A549 (cell line): ENCODE measurements at regions not wholly inside any gene's neighbourhood (a gene's known extent, or its start where the extent isn't known, plus 50 kb on each side); places are given as distances from the start of the nearest gene placed in this dataset.

Experiments used
- ATAC-seq, 2 experiments: fragments of 200-7000 bp in 1 of 2; fragments of >200 bp in 1 of 2; cut with Nextera tagmentation in 1 of 2; cut with Tn5 transposase in 1 of 2; 3 replicates each; pipeline versions ENCODE4 v1.8.0 to v1.9.1; 2018 to 2020; ENCODE audit warnings: mild to moderate bottlenecking in 1 of 2, moderate library complexity in 1 of 2
- CTCF ChIA-PET: fragments of 300-600 bp; sonication (Branson Sonifier 250); formaldehyde crosslinking; extraction: SDS; loops from one replicate; lab custom pipeline; 2021; ENCODE audit warnings: antibody characterized with exemption, inconsistent platforms; lab: Yijun Ruan, JAX
- POLR2A ChIA-PET: fragments of 350-600 bp; formaldehyde crosslinking; extraction: SDS; loops from one replicate; lab custom pipeline; 2021; ENCODE audit warnings: antibody characterized with exemption, inconsistent platforms; lab: Yijun Ruan, JAX
- DNase-seq, 2 experiments: peaks; one replicate each; pipeline versions ENCODE4 v3.0.0 to v3.0.0-alpha.2; 2011 to 2016; ENCODE audit warnings: low read depth in 1 of 2, low spot score in 1 of 2
- FAIRE-seq: peaks from 2 replicates; lab custom pipeline; 2011; peaks lifted over from hg19 to GRCh38; lab: Jason Lieb, UNC
- H3K27ac ChIP-seq, 2 experiments: fragments of >200 bp; sonication (Bioruptor Twin); formaldehyde crosslinking; 3 replicates each; pipeline ENCODE4 v1.5.1; 2016 to 2017
- H3K4me1 ChIP-seq: fragments of >200 bp; sonication (Bioruptor Twin); formaldehyde crosslinking; 3 replicates; pipeline ENCODE4 v1.6.1; 2016
- H3K4me2 ChIP-seq: fragments of >200 bp; sonication (Bioruptor Twin); formaldehyde crosslinking; 3 replicates; pipeline ENCODE4 v1.6.1; 2016
- H3K4me3 ChIP-seq: fragments of >200 bp; sonication (Bioruptor Twin); formaldehyde crosslinking; 3 replicates; pipeline ENCODE4 v1.5.1; 2016
- H3K9me3 ChIP-seq: fragments of >200 bp; sonication (Bioruptor Twin); formaldehyde crosslinking; 3 replicates; pipeline ENCODE4 v1.6.1; 2016
- BHLHE40 ChIP-seq: IDR thresholded peaks from 2 replicates; pipeline ENCODE4 v1.6.1; 2012; ENCODE audit warnings: low read depth, low read length, inconsistent platforms
- CBX8 ChIP-seq: fragments of 200-600 bp; sonication (generic); IDR thresholded peaks from 2 replicates; pipeline ENCODE4 v1.6.1; 2016
- CEBPB ChIP-seq, 2 experiments: fragments of >200 bp in 1 of 2; sonication (Bioruptor Twin) in 1 of 2; formaldehyde crosslinking in 1 of 2; IDR thresholded peaks; 2 replicates each; pipeline ENCODE4 v1.6.1; 2012 to 2016
- CHD4 ChIP-seq: fragments of 200-600 bp; sonication (generic); IDR thresholded peaks from 2 replicates; pipeline ENCODE4 v1.6.1; 2016; ENCODE audit warnings: antibody characterized with exemption, mild to moderate bottlenecking, borderline replicate concordance
- EHF ChIP-seq: fragments of 250-450 bp; sonication (Bioruptor Pico); IDR thresholded peaks from 2 replicates; pipeline ENCODE4 v1.5.0; 2020; ENCODE audit warnings: mild to moderate bottlenecking
- FOSB ChIP-seq: fragments of 250-450 bp; sonication (Bioruptor Pico); IDR thresholded peaks from 2 replicates; pipeline ENCODE4 v1.5.0; 2020; ENCODE audit warnings: mild to moderate bottlenecking, moderate library complexity
- FOXS1 ChIP-seq: fragments of 250-450 bp; sonication (Bioruptor Pico); IDR thresholded peaks from 2 replicates; pipeline ENCODE4 v1.5.0; 2020; ENCODE audit warnings: mild to moderate bottlenecking, moderate library complexity
- HDAC2 ChIP-seq: fragments of 200-600 bp; sonication (generic); IDR thresholded peaks from 2 replicates; pipeline ENCODE4 v1.6.1; 2016
- HEYL ChIP-seq: fragments of 250-450 bp; sonication (Bioruptor Pico); IDR thresholded peaks from 2 replicates; pipeline ENCODE4 v1.8.0; 2021; ENCODE audit warnings: mild to moderate bottlenecking, moderate library complexity
- HOXB13 ChIP-seq: fragments of 250-450 bp; sonication (Bioruptor Pico); IDR thresholded peaks from 2 replicates; pipeline ENCODE4 v1.5.0; 2020; ENCODE audit warnings: low read depth, mild to moderate bottlenecking, moderate library complexity
- JUN ChIP-seq, 2 experiments: fragments of >200 bp; sonication (Bioruptor Twin); formaldehyde crosslinking; IDR thresholded peaks; 2 replicates in 1 of 2; 3 replicates in 1 of 2; pipeline ENCODE4 v1.6.1; 2016 to 2017
- JUNB ChIP-seq: fragments of >200 bp; sonication (Bioruptor Twin); formaldehyde crosslinking; IDR thresholded peaks from 2 replicates; pipeline ENCODE4 v1.6.1; 2016
- NPAS2 ChIP-seq: fragments of 250-450 bp; sonication (Bioruptor Pico); IDR thresholded peaks from 2 replicates; pipeline ENCODE4 v1.8.0; 2022; ENCODE audit warnings: mild to moderate bottlenecking, moderate library complexity, borderline replicate concordance
- POLR2AphosphoS2 ChIP-seq: conservative IDR thresholded peaks from 2 replicates; pipeline ENCODE4 v1.6.1; 2012; ENCODE audit warnings: low read length, improper control_type of control experiment, inconsistent platforms
- RAD21 ChIP-seq, 2 experiments: fragments of >200 bp in 1 of 2; sonication (Bioruptor Twin) in 1 of 2; formaldehyde crosslinking in 1 of 2; IDR thresholded peaks in 1 of 2; conservative IDR thresholded peaks in 1 of 2; 2 replicates in 1 of 2; 3 replicates in 1 of 2; pipeline ENCODE4 v1.6.1; 2012 to 2018; ENCODE audit warnings: inconsistent platforms in 1 of 2
- RARB ChIP-seq: fragments of 250-450 bp; sonication (Bioruptor Pico); IDR thresholded peaks from 2 replicates; pipeline ENCODE4 v1.8.0; 2021; ENCODE audit warnings: mild to moderate bottlenecking, moderate library complexity
- RCOR1 ChIP-seq: fragments of 150-350 bp; IDR thresholded peaks from 2 replicates; pipeline ENCODE4 v1.6.1; 2014; ENCODE audit warnings: antibody characterized with exemption, low read length, low read depth
- RFX5 ChIP-seq: fragments of 450-650 bp; IDR thresholded peaks from 2 replicates; pipeline ENCODE4 v1.7.1; 2014; ENCODE audit warnings: antibody characterized with exemption, mild to moderate bottlenecking, moderate library complexity
- SREBF2 ChIP-seq: fragments of 450-650 bp; IDR thresholded peaks from 2 replicates; pipeline ENCODE4 v1.6.1; 2014; ENCODE audit warnings: mild to moderate bottlenecking, moderate library complexity
- TFCP2L1 ChIP-seq: fragments of 250-450 bp; sonication (Bioruptor Pico); IDR thresholded peaks from 2 replicates; pipeline ENCODE4 v1.5.0; 2021; ENCODE audit warnings: mild to moderate bottlenecking
- ZC3H11A ChIP-seq: fragments of 450-650 bp; IDR thresholded peaks from 2 replicates; pipeline ENCODE4 v1.6.1; 2014; ENCODE audit warnings: antibody characterized with exemption, mild to moderate bottlenecking
- ZNF302 ChIP-seq: fragments of 250-450 bp; sonication (Bioruptor Pico); IDR thresholded peaks from 2 replicates; pipeline ENCODE4 v1.9.0; 2021; ENCODE audit warnings: inconsistent platforms, mild to moderate bottlenecking, moderate library complexity
- WGBS: methylation state at CpG from one replicate; pipeline ENCODE4 v1.1.6; 2017; ENCODE audit errors: missing lambda C conversion rate; 5-methylcytosine and 5-hydroxymethylcytosine counted together
- TF ChIP-seq, protein P1 (sequence below): fragments of 250-450 bp; sonication (Bioruptor Pico); IDR thresholded peaks from 2 replicates; pipeline ENCODE4 v1.5.0; 2021; ENCODE audit warnings: mild to moderate bottlenecking, moderate library complexity, borderline replicate concordance
- TF ChIP-seq, protein P2 (sequence below): fragments of 200-600 bp; sonication (generic); IDR thresholded peaks from 2 replicates; pipeline ENCODE4 v1.6.1; 2016; ENCODE audit warnings: antibody characterized with exemption, mild to moderate bottlenecking, moderate library complexity
- TF ChIP-seq, protein P3 (sequence below): IDR thresholded peaks from 2 replicates; pipeline ENCODE4 v1.6.1; 2012; ENCODE audit warnings: low read depth, borderline replicate concordance
- TF ChIP-seq, protein P4 (sequence below): fragments of >200 bp; sonication (Bioruptor Twin); formaldehyde crosslinking; IDR thresholded peaks from 2 replicates; pipeline ENCODE4 v1.6.1; 2016

DNA sequence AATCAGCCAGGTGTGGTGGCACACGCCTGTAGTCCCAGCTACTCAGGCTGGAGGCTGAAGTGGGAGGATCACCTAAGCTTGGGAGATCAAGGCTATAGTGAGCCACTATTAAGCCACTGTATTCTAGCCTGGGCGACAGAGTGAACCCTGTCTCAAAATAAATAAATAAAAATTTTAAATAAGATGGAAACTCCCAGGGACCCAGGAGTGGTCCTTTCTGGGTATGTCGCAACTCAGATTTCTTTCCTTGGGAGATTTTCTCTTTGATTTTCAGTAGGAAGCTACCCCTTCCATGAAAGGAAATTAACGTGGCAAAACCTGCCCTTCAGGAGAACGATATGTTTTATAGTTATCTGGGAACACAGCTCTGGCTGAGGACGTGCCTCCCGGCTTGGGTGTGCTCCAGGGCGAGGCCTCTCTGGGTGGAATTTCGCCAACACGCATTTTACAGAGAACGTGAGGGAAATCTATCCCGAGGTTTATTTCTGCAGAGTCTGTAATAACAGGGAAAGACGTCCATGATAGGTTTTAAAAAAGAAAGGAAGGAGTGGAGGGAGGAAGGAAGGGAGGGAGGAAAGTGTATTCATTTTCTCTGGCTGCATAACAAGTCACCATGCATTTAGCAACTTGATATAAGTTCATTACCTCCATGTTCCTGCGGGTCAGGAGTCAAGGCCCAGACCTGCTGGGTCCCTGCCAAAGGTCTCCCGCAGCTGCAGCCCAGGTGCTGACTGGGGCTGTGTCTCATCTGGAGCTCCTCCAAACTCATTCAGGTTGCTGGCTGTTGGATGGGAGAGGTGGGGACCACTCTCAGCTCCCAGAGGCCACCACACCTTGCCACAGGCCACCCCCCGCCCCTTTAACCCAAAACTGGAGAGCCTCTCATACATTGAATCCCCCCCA is 80.6 kb upstream of the GSC start:
- CTCF ChIA-PET = no interaction called here
- WGBS = 50% methylated on average over 16 of the region's 16 CpGs
- ATAC-seq = no peak
- TF ChIP-seq POLR2AphosphoS2 = no peak
- TF ChIP-seq NPAS2 = no peak
- TF ChIP-seq ZC3H11A = no peak
- no peak for TF ChIP-seq FOXS1 (CRISPR knock-in tag)
- no peak for TF ChIP-seq CEBPB (IDR thresholded peaks at IDR 0.05)
- TF ChIP-seq RCOR1 = no peak
- no peak for TF ChIP-seq RARB (CRISPR knock-in tag)
- no peak for TF ChIP-seq HOXB13 (CRISPR knock-in tag)
- no peak for TF ChIP-seq RFX5
- TF ChIP-seq, protein P1, sequence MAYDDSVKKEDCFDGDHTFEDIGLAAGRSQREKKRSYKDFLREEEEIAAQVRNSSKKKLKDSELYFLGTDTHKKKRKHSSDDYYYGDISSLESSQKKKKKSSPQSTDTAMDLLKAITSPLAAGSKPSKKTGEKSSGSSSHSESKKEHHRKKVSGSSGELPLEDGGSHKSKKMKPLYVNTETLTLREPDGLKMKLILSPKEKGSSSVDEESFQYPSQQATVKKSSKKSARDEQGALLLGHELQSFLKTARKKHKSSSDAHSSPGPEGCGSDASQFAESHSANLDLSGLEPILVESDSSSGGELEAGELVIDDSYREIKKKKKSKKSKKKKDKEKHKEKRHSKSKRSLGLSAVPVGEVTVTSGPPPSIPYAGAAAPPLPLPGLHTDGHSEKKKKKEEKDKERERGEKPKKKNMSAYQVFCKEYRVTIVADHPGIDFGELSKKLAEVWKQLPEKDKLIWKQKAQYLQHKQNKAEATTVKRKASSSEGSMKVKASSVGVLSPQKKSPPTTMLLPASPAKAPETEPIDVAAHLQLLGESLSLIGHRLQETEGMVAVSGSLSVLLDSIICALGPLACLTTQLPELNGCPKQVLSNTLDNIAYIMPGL (CRISPR knock-in tag) = no peak
- TF ChIP-seq RAD21 (conservative IDR thresholded peaks at IDR 0.05 in 1 of 2, IDR thresholded peaks at IDR 0.05 in 1 of 2) = no peak
- TF ChIP-seq TFCP2L1 (CRISPR knock-in tag) = no peak
- TF ChIP-seq HDAC2 = no peak
- TF ChIP-seq CHD4 = no peak
- TF ChIP-seq, protein P2, sequence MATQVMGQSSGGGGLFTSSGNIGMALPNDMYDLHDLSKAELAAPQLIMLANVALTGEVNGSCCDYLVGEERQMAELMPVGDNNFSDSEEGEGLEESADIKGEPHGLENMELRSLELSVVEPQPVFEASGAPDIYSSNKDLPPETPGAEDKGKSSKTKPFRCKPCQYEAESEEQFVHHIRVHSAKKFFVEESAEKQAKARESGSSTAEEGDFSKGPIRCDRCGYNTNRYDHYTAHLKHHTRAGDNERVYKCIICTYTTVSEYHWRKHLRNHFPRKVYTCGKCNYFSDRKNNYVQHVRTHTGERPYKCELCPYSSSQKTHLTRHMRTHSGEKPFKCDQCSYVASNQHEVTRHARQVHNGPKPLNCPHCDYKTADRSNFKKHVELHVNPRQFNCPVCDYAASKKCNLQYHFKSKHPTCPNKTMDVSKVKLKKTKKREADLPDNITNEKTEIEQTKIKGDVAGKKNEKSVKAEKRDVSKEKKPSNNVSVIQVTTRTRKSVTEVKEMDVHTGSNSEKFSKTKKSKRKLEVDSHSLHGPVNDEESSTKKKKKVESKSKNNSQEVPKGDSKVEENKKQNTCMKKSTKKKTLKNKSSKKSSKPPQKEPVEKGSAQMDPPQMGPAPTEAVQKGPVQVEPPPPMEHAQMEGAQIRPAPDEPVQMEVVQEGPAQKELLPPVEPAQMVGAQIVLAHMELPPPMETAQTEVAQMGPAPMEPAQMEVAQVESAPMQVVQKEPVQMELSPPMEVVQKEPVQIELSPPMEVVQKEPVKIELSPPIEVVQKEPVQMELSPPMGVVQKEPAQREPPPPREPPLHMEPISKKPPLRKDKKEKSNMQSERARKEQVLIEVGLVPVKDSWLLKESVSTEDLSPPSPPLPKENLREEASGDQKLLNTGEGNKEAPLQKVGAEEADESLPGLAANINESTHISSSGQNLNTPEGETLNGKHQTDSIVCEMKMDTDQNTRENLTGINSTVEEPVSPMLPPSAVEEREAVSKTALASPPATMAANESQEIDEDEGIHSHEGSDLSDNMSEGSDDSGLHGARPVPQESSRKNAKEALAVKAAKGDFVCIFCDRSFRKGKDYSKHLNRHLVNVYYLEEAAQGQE = no peak
- TF ChIP-seq JUN (IDR thresholded peaks at IDR 0.05) = no peak
- TF ChIP-seq ZNF302 (CRISPR knock-in tag) = no peak
- FAIRE-seq = no peak
- H3K4me2 ChIP-seq = no peak overlapping the region
- no peak overlapping the region for H3K4me3 ChIP-seq
- H3K4me1 ChIP-seq = no peaks in the 10 kb centered on the region
- H3K27ac ChIP-seq = no peak overlapping the region
- POLR2A ChIA-PET = no interaction called here
- no peak for DNase-seq
- H3K9me3 ChIP-seq = peaks cover 8% of the 10 kb centered on the region; the same call in 2 of the 3 replicates

DNA sequence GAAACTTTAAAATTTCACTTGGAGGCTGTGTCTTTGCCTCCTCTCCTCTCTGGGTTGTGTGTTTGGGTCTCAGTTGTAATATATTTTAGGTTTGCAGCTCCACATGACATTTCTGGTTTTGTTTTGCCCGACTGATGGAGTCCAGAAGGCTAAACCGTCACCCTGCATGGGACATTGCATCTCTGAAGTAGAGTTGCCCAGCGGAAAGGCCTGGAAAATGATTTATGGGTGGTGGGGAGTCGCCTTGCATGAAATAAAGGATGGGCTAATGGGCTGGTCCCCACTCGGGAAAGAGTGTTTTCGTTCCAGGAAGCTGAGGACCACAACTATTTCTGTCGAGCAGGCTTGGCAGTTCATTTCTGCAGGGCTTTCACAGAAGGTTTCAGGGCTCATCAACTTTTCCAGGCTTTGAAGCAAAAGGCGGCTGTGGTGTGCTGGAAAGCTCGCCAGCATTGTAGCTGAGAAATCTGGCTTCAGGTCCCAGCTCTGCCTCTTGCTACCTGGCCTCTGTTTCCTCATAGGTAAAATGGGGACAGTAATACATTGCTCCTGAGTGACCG is 74.8 kb upstream of the GSC start:
- 44% methylated on average over 10 of the region's 10 CpGs for WGBS
- H3K9me3 ChIP-seq = no peaks in the 10 kb centered on the region
- no peak overlapping the region for H3K4me3 ChIP-seq
- H3K4me2 ChIP-seq = no peak overlapping the region
- no peak for FAIRE-seq
- H3K4me1 ChIP-seq = no peaks in the 10 kb centered on the region
- no peak for ATAC-seq
- H3K27ac ChIP-seq = no peak overlapping the region
- POLR2A ChIA-PET = no interaction called here
- no peak for DNase-seq
- CTCF ChIA-PET = no interaction called here
- TF ChIP-seq CBX8 (no peak), SREBF2 (no peak), BHLHE40 (no peak), FOXS1 (CRISPR knock-in tag) (no peak), RAD21 (conservative IDR thresholded peaks at IDR 0.05 in 1 of 2, IDR thresholded peaks at IDR 0.05 in 1 of 2) (no peak), EHF (CRISPR knock-in tag) (no peak), HEYL (no peak), RFX5 (no peak), JUNB (no peak), TFCP2L1 (CRISPR knock-in tag) (no peak), FOSB (CRISPR knock-in tag) (no peak), RCOR1 (no peak), ZC3H11A (no peak), NPAS2 (no peak), HOXB13 (CRISPR knock-in tag) (no peak)
- TF ChIP-seq, protein P3, sequence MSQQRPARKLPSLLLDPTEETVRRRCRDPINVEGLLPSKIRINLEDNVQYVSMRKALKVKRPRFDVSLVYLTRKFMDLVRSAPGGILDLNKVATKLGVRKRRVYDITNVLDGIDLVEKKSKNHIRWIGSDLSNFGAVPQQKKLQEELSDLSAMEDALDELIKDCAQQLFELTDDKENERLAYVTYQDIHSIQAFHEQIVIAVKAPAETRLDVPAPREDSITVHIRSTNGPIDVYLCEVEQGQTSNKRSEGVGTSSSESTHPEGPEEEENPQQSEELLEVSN = no peak
- TF ChIP-seq, protein P4, sequence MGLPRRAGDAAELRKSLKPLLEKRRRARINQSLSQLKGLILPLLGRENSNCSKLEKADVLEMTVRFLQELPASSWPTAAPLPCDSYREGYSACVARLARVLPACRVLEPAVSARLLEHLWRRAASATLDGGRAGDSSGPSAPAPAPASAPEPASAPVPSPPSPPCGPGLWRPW = no peak
- TF ChIP-seq, protein P1 (CRISPR knock-in tag) = no peak
